DMS114 treated with DMSO at 0.1 percent for 48 hours (cell line): ENCODE measurements at regions not wholly inside any gene's neighbourhood (a gene's known extent, or its start where the extent isn't known, plus 50 kb on each side); places are given as distances from the start of the nearest gene placed in this dataset.

Experiments used
- DNase-seq: peaks from one replicate; lab custom pipeline; 2025; ENCODE audit not compliant: unreplicated experiment; lab: John Stamatoyannopoulos, UW

DNA sequence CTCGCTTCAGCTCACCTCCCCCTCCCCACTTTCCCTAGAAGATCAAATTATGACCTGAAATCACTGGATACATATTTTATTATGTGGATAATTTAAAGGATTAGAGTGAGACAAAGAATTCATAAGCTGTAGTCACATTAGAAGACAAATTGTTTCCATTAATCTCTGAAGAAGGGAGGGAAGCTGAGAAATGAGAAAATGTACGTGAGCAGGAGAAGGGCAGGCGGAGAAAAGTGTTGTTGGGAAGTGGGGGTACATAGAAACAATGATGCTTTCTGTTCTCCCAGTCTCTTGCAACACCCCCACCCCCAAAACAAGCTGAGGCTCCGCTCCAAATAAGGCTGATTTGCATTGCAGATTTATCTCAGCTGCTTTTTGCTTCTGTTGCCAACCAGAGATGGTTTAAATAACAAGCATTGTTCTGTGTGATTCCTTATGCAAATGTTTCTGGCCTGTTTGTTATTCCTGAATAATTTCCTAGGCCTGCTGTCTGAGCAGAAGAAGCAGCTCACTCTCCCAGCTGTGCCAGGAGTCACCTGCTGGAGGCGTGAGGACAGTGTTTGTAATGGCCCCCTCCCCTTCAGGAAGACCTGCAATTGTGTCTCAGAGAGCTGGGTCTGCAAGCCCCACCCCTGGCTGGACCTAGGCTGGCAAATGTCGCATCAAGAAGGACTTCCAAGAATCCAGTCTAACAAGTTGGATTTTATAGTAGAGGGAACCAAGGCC is 121.8 kb upstream of the TNR start:
- DNase-seq = no peak

DNA sequence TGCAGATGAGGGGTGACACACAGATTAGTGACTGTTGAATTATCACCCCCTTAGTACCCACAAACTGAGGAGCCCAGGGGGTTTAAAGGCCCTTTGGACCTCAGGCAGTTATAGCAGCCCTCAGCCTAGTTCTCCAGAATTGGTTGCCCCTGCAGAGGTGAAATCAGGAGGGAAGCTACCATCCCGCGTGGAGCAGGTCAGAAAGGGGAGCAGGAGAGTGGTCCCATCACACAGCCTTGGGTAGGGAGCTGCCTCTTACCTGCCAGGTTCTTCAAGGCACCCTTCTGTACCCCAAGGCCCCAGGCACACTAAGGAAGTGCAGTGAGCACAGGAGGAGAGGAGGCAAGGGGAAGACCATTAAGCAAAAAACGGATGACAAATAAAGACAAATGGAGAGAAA is 121.2 kb upstream of the TNR start:
- no peak for DNase-seq

DNA sequence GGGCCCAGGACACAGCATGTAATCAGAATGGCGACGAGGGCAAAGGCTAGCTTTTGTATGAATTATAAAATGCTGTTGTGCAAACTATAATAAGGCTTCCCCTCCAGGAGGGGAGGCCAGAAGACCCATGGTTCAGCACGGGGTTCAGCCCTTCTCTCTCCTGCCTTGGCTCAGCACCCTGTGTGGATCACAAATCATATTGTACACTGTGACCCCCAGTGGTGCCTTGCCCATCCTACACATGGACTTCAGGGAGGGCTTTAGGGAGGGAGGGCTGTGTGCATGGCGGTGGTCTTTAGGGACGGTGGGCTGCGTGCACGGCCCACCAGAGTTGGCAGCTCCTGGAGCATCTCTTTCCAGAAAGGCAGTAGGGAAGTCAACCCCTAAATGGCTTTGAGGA is 120.8 kb upstream of the TNR start:
- no peak for DNase-seq

DNA sequence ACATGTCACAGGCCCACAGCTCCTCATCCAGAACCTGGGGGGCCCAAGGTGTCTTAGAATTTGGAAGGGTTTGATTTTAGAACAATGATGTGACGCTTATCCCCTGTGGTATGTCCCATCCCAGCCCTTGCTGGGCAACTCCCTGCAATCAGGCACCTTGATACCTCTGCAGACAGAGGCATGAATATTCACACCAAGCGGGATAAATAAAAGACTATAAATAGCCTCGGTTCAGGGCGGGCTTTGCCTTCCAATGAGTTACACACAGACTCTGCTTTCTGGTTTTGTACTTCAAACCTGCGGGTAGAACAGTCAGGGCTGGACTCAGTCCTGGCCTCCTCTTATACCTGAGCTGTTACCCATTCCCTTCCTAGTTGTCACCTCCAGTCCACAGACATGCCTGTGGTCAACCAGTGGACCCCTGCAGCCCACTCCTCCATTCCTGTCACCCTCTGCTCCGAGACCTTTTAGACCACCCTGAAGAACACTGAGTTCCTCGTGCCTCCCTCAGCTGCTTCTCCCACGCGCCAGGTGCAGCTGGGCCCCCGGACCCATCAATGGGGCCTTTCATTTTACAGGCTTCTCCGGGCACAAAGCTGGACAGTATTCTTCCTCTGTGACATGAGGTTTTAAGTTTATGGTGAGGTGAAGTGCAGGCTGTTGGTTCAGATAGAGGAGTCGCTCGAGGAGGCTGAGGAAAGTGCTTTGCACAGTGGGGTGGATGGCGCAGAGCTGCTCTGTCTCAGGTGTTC is 120.1 kb upstream of the TNR start:
- no peak for DNase-seq

DNA sequence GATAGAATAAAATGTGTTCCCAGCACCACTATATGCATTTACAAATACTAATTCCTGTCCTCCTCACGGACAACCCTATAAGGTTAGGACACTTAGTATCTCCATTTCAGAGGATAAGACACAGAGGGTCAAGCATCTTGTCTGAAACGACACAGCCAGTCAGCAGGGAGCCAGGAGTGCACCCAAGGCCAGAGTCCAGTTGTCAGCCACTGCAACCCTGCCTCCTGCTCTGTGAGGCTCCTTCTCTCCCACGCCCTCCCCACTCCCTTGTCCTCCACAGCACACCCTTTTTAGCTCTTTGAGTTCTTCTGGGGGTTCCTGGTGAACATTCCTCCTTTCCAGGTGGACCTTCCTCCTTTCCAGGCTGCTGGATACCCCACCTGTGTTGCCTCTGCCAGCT is 119.0 kb upstream of the TNR start:
- DNase-seq = no peak

- DNase-seq = no peak
Observed at GRCh38 chr1:175861626-175862367, 118.4 kb upstream of the TNR start.

DNA sequence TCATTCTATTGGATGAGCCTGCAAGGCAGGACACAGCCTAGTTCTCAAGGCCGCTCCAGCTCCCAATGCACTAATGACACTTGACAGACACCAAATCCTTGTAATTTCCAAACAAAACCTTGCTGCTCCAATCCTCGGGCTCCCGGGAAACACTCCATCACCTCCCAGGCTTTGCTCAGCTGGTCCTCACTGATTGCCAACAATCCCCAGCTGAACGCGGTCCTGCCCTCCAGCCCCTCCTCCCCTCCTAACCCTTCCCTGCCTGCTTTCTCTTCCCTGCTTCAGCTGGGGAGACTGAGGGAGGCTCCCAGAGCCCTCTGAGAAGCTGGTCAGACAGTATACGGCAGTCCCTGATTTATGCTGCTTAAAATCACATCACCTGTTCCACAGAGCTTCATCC is 114.4 kb upstream of the TNR start:
- no peak for DNase-seq

DNA sequence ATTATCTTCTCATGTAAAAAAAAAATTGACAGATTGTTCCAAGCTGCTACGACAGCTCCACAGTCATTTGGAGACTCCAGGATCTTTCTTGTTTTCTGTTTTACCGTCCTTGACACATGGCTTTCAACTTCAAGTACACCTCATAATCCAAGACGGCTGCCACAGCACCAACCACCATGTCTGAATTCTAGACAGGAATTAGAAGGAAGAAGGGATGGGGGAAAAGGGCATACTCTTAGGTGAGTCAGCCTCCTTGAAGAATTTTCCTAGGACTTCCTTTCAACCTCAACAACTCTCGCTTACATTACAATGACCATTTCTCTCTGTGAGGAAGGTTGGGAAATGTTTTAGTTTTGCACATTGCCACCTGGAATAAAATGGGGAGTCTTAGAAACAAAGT is 110.3 kb upstream of the TNR start:
- no peak for DNase-seq

DNA sequence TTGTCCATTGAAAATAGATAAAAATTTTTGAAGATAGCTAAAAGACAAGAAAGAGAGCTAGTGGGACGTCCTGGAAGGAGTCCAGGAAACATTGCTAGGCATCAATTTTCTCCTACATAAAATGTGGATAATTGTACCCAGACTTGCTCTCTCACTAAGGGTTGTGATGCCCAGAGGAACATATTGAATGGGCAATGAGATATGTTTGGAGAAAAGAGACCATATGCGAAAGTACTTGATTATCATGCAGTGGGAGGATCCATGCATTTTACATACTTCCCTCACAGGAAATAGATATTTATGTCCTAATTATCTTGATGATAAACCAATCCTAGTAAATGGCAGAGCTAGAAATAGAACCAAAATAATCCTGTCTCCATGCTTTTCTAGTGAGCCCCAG is 108.4 kb upstream of the TNR start:
- no peak for DNase-seq

- DNase-seq = no peak
Observed at GRCh38 chr1:175848329-175848728, 104.9 kb upstream of the TNR start.

- DNase-seq = no peak
Observed at GRCh38 chr1:175845985-175846384, 102.6 kb upstream of the TNR start.

DNA sequence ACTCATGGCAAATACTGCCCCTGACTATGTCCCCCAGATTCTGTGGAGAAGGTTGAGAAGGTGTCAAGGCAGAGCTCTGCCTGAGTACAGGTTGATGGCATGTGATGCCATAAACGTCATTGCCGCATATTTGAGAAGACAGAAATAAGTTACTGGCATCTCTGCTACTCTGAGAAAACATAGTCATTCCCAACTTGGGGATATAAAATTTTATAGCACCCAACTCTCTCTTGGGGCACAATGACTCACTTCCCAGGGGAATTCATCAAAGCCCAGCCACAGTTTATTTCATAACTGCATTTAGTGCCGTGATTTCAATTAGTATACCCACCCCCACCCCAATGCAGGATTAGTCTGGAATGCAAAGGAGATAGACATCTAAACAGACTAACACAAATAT is 101.9 kb upstream of the TNR start:
- DNase-seq = no peak

DNA sequence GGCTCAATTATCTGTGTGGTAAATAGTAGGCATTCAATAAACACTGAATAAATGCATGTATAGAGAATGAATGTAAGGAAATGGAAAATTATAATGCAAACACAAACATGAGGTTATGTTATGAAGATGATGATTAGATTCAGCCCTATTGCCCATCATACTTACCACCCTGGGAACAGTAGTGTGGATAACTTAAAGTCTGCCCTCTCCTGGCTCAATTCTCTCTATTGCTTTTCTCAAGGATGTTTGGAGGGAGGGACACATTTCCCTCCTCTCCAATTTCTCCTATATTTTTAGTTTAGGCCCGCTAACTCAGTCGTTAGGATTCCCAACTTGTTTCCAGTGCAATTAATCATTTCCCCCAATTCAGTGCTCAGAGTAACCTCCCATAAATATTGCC is 101.5 kb upstream of the TNR start:
- DNase-seq = no peak

DNA sequence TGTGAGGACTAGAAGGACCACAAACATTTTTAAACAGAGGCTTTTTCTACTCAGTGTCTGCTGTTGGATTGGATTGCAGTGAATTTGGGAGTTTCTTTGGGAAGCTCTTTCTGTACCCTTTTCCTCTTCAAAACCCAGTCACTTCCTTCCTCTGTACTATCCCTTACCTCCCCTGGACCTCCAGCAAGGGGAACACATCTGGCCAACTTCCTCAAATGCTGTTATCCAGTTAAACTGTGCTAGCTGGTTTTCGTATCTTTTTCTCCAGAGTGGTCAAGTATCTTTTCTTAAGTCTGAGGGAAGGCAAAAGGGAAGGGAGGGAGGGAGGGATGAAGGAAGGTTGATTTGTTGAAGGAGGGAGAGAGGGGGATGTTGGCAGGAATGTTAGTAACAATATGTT is 99.2 kb upstream of the TNR start:
- DNase-seq = no peak

- no peak for DNase-seq
Observed at GRCh38 chr1:175841738-175842187, 98.4 kb upstream of the TNR start.

DNA sequence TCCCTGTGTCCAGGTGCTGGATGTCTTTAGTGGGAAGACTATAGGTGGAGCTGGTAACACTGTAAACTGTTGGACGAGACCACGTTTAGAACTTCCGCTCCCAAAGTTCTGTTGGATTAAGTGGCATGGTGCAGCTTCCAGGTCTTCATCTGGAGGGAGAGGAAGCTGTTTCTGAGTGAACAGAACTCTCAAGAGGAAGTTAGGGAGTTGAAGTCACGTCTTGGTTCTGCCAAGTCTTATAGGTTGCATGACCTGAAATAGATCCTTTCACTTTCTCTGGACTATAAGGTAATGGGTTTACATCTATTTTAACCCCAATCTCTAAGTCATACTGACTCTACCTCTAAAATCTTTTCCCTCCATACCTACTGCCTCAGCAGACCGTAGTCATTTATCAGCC is 97.4 kb upstream of the TNR start:
- no peak for DNase-seq

GRCh38 chr1:175839779-175840669 is 96.6 kb upstream of the TNR start:
- no peak for DNase-seq

- no peak for DNase-seq
Observed at GRCh38 chr1:175834597-175834996, 91.2 kb upstream of the TNR start.

- DNase-seq = no peak
Observed at GRCh38 chr1:175833951-175834350, 90.6 kb upstream of the TNR start.

GRCh38 chr1:175833502-175833901 is 90.1 kb upstream of the TNR start:
- DNase-seq = no peak

- no peak for DNase-seq
Observed at GRCh38 chr1:175830500-175830899, 87.1 kb upstream of the TNR start.
